HepG2 (cell line): ENCODE measurements at regions not wholly inside any gene's neighbourhood (a gene's known extent, or its start where the extent isn't known, plus 50 kb on each side); places are given as distances from the start of the nearest gene placed in this dataset.

Source experiments
- ATAC-seq: fragments of 200-7000 bp; cut with Tn5 transposase; 3 replicates; pipeline ENCODE4 v1.9.1; 2020; ENCODE audit warnings: mild to moderate bottlenecking, moderate library complexity
- BruUV-seq: library from RNA; stranded (reverse); fragments of 400-500 nt; replicated peaks from 2 replicates; lab custom pipeline; 2021; lab: Mats Ljungman, UMichigan
- CTCF ChIA-PET: fragments of 300-600 bp; formaldehyde crosslinking; extraction: SDS; loops from one replicate; lab custom pipeline; 2021; ENCODE audit warnings: low total read pairs, inconsistent platforms, low intra/inter-chr PET ratio; lab: Yijun Ruan, JAX
- POLR2A ChIA-PET: fragments of 350-600 bp; sonication (Branson Sonifier 250); formaldehyde crosslinking; loops from one replicate; lab custom pipeline; 2020; ENCODE audit warnings: antibody characterized with exemption, inconsistent platforms; lab: Yijun Ruan, JAX
- DNase-seq: peaks from one replicate; pipeline ENCODE4 v3.0.0-alpha.2; 2015; ENCODE audit warnings: low spot score
- FAIRE-seq: peaks from 3 replicates; lab custom pipeline; 2011; peaks lifted over from hg19 to GRCh38; lab: Jason Lieb, UNC
- H2AFZ ChIP-seq: one replicate; pipeline ENCODE4 v1.6.1; 2011; ENCODE audit warnings: low read length, inconsistent platforms
- H3K27ac ChIP-seq: fragments of 300-600 bp; 3 replicates; pipeline ENCODE4 v1.8.0; 2011; ENCODE audit warnings: mixed run types, mild to moderate bottlenecking, mixed read lengths, low read length, inconsistent platforms; ENCODE audit not compliant: insufficient read depth; ENCODE audit errors: extremely low read length
- H3K27me3 ChIP-seq, 2 experiments: fragments of 200-600 bp in 1 of 2; 2 replicates in 1 of 2; 3 replicates in 1 of 2; pipeline versions ENCODE4 v1.6.0 to v1.8.0; 2011; ENCODE audit warnings: low read length in 2 of 2, mild to moderate bottlenecking in 2 of 2, moderate library complexity in 2 of 2, inconsistent platforms in 1 of 2; ENCODE audit not compliant: insufficient read depth in 2 of 2, control insufficient read depth in 1 of 2
- H3K36me3 ChIP-seq, 2 experiments: fragments of 200-600 bp in 1 of 2; replicated peaks in 1 of 2; 2 replicates in 1 of 2; 3 replicates in 1 of 2; pipeline versions ENCODE4 v1.5.1 to v1.8.0; 2011; ENCODE audit warnings: low read length in 2 of 2, inconsistent platforms in 1 of 2; ENCODE audit not compliant: insufficient read depth in 2 of 2, control insufficient read depth in 1 of 2
- H3K4me1 ChIP-seq: 2 replicates; pipeline ENCODE4 v1.5.1; 2012; ENCODE audit warnings: low read length, inconsistent platforms; ENCODE audit not compliant: insufficient read depth
- H3K4me2 ChIP-seq: 2 replicates; pipeline ENCODE4 v1.6.0; 2011; ENCODE audit warnings: low read depth, low read length, inconsistent platforms
- H3K4me3 ChIP-seq, 3 experiments: fragments of 200-600 bp in 1 of 3; sonication (generic), shearing (Covaris generic) in 1 of 3; replicated peaks in 1 of 3; 2 replicates each; pipeline ENCODE4 v1.5.1; 2011 to 2016; ENCODE audit warnings: low read length in 3 of 3, inconsistent platforms in 2 of 3, low read depth in 2 of 3, mild to moderate bottlenecking in 2 of 3, control low read depth in 1 of 3, mixed read lengths in 1 of 3; ENCODE audit not compliant: insufficient read depth in 1 of 3
- H3K79me2 ChIP-seq: one replicate; pipeline ENCODE4 v1.6.1; 2011; ENCODE audit warnings: low read length, inconsistent platforms; ENCODE audit not compliant: insufficient read depth
- H3K9ac ChIP-seq: 2 replicates; pipeline ENCODE4 v1.6.0; 2011; ENCODE audit warnings: mild to moderate bottlenecking, low read depth, low read length, inconsistent platforms; ENCODE audit not compliant: insufficient read depth
- H3K9me3 ChIP-seq: 2 replicates; pipeline ENCODE4 v1.5.1; 2012; ENCODE audit warnings: mild to moderate bottlenecking, low read length
- H4K20me1 ChIP-seq: 2 replicates; pipeline ENCODE4 v1.6.0; 2011; ENCODE audit warnings: inconsistent platforms, mild to moderate bottlenecking, low read length, moderate library complexity; ENCODE audit not compliant: insufficient read depth
- AHR ChIP-seq: IDR thresholded peaks from 2 replicates; pipeline ENCODE4 v1.6.1; 2018; ENCODE audit warnings: missing genetic modification reagents, missing compliant biosample characterization
- CC2D1A ChIP-seq: sonication (generic); formaldehyde crosslinking; IDR thresholded peaks from 2 replicates; pipeline ENCODE4 v1.8.1; 2023; ENCODE audit warnings: mild to moderate bottlenecking, missing genetic modification reagents
- ELF1 ChIP-seq: sonication (generic); formaldehyde crosslinking; IDR thresholded peaks from 2 replicates; pipeline ENCODE4 v1.4.0; 2020; ENCODE audit warnings: missing genetic modification reagents
- FOSL1 ChIP-seq: sonication (generic); formaldehyde crosslinking; IDR thresholded peaks from 2 replicates; pipeline ENCODE4 v1.9.0; 2021; ENCODE audit warnings: missing genetic modification reagents, borderline replicate concordance
- HES4 ChIP-seq: sonication (generic); formaldehyde crosslinking; IDR thresholded peaks from 2 replicates; pipeline ENCODE4 v1.9.0; 2021; ENCODE audit warnings: mild to moderate bottlenecking, missing genetic modification reagents, borderline replicate concordance
- MED13 ChIP-seq: sonication (generic); formaldehyde crosslinking; IDR thresholded peaks from 2 replicates; pipeline ENCODE4 v1.5.0; 2020; ENCODE audit warnings: missing genetic modification reagents
- PTBP1 ChIP-seq: fragments of 200-400 bp; formaldehyde crosslinking; IDR thresholded peaks from 2 replicates; pipeline ENCODE4 v1.6.1; 2018; ENCODE audit warnings: low read length, low read depth; ENCODE audit not compliant: poor library complexity, severe bottlenecking
- SMAD1 ChIP-seq: sonication (generic); formaldehyde crosslinking; IDR thresholded peaks from 2 replicates; pipeline ENCODE4 v1.4.0; 2020; ENCODE audit warnings: missing genetic modification reagents, low read depth, mild to moderate bottlenecking, borderline replicate concordance
- TSC22D2 ChIP-seq: sonication (generic); formaldehyde crosslinking; IDR thresholded peaks from 2 replicates; pipeline ENCODE4 v1.5.1; 2020; ENCODE audit warnings: missing genetic modification reagents, mild to moderate bottlenecking, borderline replicate concordance
- U2AF1 ChIP-seq: fragments of 200-400 bp; formaldehyde crosslinking; optimal IDR thresholded peaks from 2 replicates; pipeline ENCODE3; 2017; ENCODE audit warnings: mild to moderate bottlenecking, low read depth, low read length
- U2AF2 ChIP-seq: fragments of 200-400 bp; formaldehyde crosslinking; IDR thresholded peaks from 2 replicates; pipeline ENCODE4 v1.6.1; 2017; ENCODE audit warnings: low read depth, mild to moderate bottlenecking, low read length
- YEATS2 ChIP-seq: sonication (generic); formaldehyde crosslinking; IDR thresholded peaks from 2 replicates; pipeline ENCODE4 v1.4.0; 2020; ENCODE audit warnings: missing genetic modification reagents, borderline replicate concordance
- ZFYVE20 ChIP-seq: sonication (generic); formaldehyde crosslinking; IDR thresholded peaks from 2 replicates; pipeline ENCODE4 v1.8.0; 2023; ENCODE audit warnings: low read depth, mild to moderate bottlenecking, moderate library complexity, missing genetic modification reagents, borderline replicate concordance
- ZNF441 ChIP-seq: sonication (generic); formaldehyde crosslinking; IDR thresholded peaks from 2 replicates; pipeline ENCODE4 v1.7.0; 2021; ENCODE audit warnings: missing genetic modification reagents, borderline replicate concordance
- ZNF567 ChIP-seq: sonication (generic); formaldehyde crosslinking; IDR thresholded peaks from 2 replicates; pipeline ENCODE4 v1.8.1; 2023; ENCODE audit warnings: mild to moderate bottlenecking, missing genetic modification reagents, borderline replicate concordance
- ZSCAN30 ChIP-seq: sonication (generic); formaldehyde crosslinking; IDR thresholded peaks from 2 replicates; pipeline ENCODE4 v1.5.0; 2020; ENCODE audit warnings: mild to moderate bottlenecking, missing genetic modification reagents
- WGBS: methylation state at CpG from one replicate; pipeline ENCODE4 v1.1.6; 2017; ENCODE audit warnings: low lambda C conversion rate; 5-methylcytosine and 5-hydroxymethylcytosine counted together
- in situ Hi-C: cut with HindIII; loops from 2 replicates; pipeline ENCODE4 v1.10.0; 2017; ENCODE audit warnings: low pct_unique_long_range_greater_than_20kb; ENCODE audit not compliant: extremely low pct_ligation_motif_present
- intact Hi-C: fragments of 100-400 bp; cut with micrococcal nuclease; formaldehyde crosslinking; loops from one replicate; pipeline ENCODE4 v1.10.0; 2022; ENCODE audit not compliant: unreplicated experiment
- TF ChIP-seq, protein P1 (sequence below): sonication (generic); formaldehyde crosslinking; IDR thresholded peaks from 2 replicates; pipeline ENCODE4 v1.8.0; 2023; ENCODE audit warnings: mild to moderate bottlenecking, missing genetic modification reagents
- TF ChIP-seq, protein P2 (sequence below): sonication (generic); formaldehyde crosslinking; IDR thresholded peaks from 2 replicates; pipeline ENCODE4 v1.5.0; 2020; ENCODE audit warnings: mild to moderate bottlenecking, low read depth, missing genetic modification reagents, borderline replicate concordance

DNA sequence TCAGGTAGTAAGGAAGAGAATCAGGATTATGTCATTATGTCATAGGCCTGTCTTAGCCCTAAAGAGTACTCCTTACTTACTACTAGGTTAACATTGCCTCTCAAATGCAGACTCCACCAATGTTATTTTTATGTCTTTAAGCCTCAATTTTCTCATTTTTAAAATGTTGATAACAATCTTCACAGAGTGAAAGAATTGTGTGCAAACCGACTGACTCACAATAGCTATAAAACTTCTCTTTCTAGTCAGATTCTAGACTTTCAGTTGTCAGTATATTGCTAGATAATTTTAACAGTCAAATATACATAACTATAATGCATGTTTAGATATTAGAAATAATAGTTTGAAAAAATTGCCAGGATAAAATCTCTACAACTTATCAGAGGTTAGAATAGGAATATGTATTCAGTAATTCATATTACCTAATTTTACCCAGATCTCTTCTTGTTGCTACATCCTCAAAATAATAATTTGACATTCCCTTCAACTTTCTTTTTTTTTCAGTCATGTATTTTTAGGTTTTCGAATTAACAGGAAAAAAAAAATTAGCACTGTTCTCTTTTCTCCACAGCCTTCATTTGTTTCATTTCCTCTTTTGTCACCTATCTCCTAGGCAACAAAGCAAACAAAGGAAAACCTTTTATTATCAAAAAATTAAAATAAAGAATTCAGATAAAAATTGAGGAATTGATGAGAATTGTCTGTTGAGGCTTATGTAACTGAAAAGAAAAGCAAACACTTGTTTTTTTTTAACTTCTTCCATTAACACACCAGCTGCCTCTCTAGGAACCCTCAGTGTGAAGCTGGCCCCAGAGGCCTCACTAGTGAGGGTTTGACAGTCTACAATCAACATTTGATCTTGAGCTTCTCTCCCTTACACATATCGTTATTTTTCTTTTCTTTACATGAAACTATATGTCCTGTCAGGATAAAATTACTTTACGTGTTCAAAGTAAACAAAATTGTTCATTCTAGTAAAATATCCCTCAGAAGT, 279.0 kb downstream of the CALCRL start:
- H2AFZ ChIP-seq = no peak overlapping the region
- no peaks in the 10 kb centered on the region for H4K20me1 ChIP-seq
- no peak overlapping the region for H3K9ac ChIP-seq
- no peak overlapping the region for H3K27ac ChIP-seq
- intact Hi-C loops (no loop called here), in situ Hi-C loops (no loop called here)
- TF ChIP-seq ZNF567 (CRISPR knock-in tag) = no peak
- no peak for TF ChIP-seq TSC22D2 (CRISPR knock-in tag)
- TF ChIP-seq, protein P1, sequence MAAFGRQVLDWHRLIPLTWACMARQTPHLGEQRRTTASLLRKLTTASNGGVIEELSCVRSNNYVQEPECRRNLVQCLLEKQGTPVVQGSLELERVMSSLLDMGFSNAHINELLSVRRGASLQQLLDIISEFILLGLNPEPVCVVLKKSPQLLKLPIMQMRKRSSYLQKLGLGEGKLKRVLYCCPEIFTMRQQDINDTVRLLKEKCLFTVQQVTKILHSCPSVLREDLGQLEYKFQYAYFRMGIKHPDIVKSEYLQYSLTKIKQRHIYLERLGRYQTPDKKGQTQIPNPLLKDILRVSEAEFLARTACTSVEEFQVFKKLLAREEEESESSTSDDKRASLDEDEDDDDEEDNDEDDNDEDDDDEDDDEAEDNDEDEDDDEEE = no peak
- no peak for TF ChIP-seq HES4 (CRISPR knock-in tag)
- no peak for TF ChIP-seq ZSCAN30 (CRISPR knock-in tag)
- no peak for TF ChIP-seq U2AF1
- BruUV-seq = no TSS peak
- H3K79me2 ChIP-seq = no peaks in the 10 kb centered on the region
- H3K4me3 ChIP-seq = no peak overlapping the region
- no peaks in the 10 kb centered on the region for H3K9me3 ChIP-seq
- FAIRE-seq (no peak), DNase-seq (no peak), ATAC-seq (no peak)
- no peaks in the 10 kb centered on the region for H3K27me3 ChIP-seq
- POLR2A ChIA-PET = no interaction called here
- H3K4me1 ChIP-seq = no peaks in the 10 kb centered on the region
- H3K4me2 ChIP-seq = no peak overlapping the region
- CTCF ChIA-PET = no interaction called here
- 4% methylated on average over 4 of the region's 4 CpGs for WGBS
- H3K36me3 ChIP-seq = no peaks in the 10 kb centered on the region

DNA sequence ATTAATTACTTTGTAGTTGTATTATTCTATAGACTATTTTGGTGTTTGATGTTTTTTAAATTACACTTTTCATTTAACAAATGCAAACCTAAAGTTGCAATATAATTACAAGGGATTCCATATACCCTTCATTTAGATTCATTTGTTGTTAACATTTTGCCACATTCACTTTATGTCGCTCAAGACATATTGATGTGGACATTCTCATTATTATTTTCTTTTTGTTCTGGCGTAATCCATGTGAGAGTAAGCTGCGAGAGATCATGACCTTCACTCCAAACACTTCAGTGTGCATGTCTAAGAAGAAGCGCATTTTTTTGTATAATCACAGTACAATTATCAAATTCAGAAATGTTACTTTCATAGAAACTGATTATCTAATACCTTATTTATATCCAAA, 280.6 kb downstream of the CALCRL start:
- CTCF ChIA-PET = no interaction called here
- Histone ChIP-seq H3K9me3 (no peaks in the 10 kb centered on the region), H3K9ac (no peak overlapping the region), H3K27me3 (no peaks in the 10 kb centered on the region), H3K79me2 (no peaks in the 10 kb centered on the region), H3K36me3 (no peaks in the 10 kb centered on the region), H3K4me3 (no peak overlapping the region), H3K4me1 (no peaks in the 10 kb centered on the region), H4K20me1 (no peaks in the 10 kb centered on the region), H2AFZ (no peak overlapping the region), H3K27ac (no peak overlapping the region), H3K4me2 (no peak overlapping the region)
- ATAC-seq (no peak), DNase-seq (no peak), FAIRE-seq (no peak)
- intact Hi-C loops (no loop called here), in situ Hi-C loops (no loop called here)
- 7% methylated on average over 4 of the region's 4 CpGs for WGBS
- POLR2A ChIA-PET = no interaction called here
- BruUV-seq = no TSS peak
- TF ChIP-seq ZFYVE20 (CRISPR knock-in tag) = no peak
- no peak for TF ChIP-seq ELF1 (CRISPR knock-in tag)
- no peak for TF ChIP-seq CC2D1A (CRISPR knock-in tag)
- TF ChIP-seq SMAD1 (CRISPR knock-in tag) = no peak
- no peak for TF ChIP-seq ZNF441 (CRISPR knock-in tag)
- no peak for TF ChIP-seq FOSL1 (CRISPR knock-in tag)
- TF ChIP-seq YEATS2 (CRISPR knock-in tag) = no peak
- no peak for TF ChIP-seq AHR (CRISPR knock-in tag)
- no peak for TF ChIP-seq U2AF2
- no peak for TF ChIP-seq PTBP1
- TF ChIP-seq, protein P2, sequence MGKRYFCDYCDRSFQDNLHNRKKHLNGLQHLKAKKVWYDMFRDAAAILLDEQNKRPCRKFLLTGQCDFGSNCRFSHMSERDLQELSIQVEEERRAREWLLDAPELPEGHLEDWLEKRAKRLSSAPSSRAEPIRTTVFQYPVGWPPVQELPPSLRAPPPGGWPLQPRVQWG (CRISPR knock-in tag) = no peak
- TF ChIP-seq MED13 (CRISPR knock-in tag) = no peak
